ENCODE measurements at regions not wholly inside any gene's neighbourhood (a gene's known extent, or its start where the extent isn't known, plus 50 kb on each side); places are given as distances from the start of the nearest gene placed in this dataset.

DNA sequence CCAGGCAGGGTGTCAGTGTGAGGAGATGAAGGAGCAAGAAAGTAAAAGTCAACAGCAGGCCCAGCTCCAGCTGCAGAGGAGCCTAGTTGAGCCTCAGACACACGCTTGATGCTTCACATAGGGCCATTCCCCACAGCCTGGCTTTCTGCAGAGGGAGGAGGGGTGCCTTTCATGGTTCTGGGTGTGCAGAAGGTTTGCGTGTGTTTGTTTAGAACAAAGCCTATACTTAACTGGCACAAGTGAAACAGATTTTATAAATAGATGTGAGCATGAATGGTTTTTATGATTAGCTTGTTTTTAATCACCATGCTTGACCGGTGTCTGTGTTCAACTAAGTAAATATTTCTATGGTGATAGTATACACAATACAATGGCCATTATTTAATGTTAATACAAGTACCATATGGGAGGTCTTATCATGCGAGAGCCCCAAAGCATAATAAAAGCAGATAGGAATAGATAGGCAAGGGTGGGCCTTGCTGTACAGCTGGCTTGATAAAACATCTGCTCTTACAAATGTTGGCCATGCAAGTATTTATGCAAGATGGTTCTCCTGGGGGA, 290.2 kb downstream of the ETS1 start:
- peaks cover 0 to 13% of the 10 kb centered on the region in 2 experiments; a peak in 2 of 4 replicates for H3K4me1 ChIP-seq (ENCODE audit: control insufficient read depth in 1 of 2, insufficient read depth in 2 of 2, low read depth in 1 of 2, low read length in 1 of 2)
- TF ChIP-seq EP300 (IDR thresholded peaks at IDR 0.05; ENCODE audit: borderline replicate concordance in 1 of 2, low read depth in 1 of 2, low read length in 1 of 2): 0 out of 4 replicates have a peak, but pooled peaks of 1 of the 2 experiments have one; percentile 30
- TF ChIP-seq, protein P1, sequence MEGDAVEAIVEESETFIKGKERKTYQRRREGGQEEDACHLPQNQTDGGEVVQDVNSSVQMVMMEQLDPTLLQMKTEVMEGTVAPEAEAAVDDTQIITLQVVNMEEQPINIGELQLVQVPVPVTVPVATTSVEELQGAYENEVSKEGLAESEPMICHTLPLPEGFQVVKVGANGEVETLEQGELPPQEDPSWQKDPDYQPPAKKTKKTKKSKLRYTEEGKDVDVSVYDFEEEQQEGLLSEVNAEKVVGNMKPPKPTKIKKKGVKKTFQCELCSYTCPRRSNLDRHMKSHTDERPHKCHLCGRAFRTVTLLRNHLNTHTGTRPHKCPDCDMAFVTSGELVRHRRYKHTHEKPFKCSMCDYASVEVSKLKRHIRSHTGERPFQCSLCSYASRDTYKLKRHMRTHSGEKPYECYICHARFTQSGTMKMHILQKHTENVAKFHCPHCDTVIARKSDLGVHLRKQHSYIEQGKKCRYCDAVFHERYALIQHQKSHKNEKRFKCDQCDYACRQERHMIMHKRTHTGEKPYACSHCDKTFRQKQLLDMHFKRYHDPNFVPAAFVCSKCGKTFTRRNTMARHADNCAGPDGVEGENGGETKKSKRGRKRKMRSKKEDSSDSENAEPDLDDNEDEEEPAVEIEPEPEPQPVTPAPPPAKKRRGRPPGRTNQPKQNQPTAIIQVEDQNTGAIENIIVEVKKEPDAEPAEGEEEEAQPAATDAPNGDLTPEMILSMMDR (IDR thresholded peaks at IDR 0.05): no peak
- WGBS (ENCODE audit: low lambda C conversion rate): 81% methylated on average over 4 of the region's 4 CpGs
- H3K9me2 ChIP-seq: no peaks in the 10 kb centered on the region
- no peaks in the 10 kb centered on the region for H3K79me2 ChIP-seq (ENCODE audit: insufficient read depth)
- H3K27ac ChIP-seq (ENCODE audit: low read depth in 2 of 2, low read length in 1 of 2): no peak overlapping the region
- POLR2A ChIA-PET: no interaction called here
- H3K36me3 ChIP-seq (replicated peaks in 1 of 2; ENCODE audit: control insufficient read depth in 1 of 2, insufficient read depth in 2 of 2, low read length in 1 of 2): no peaks in the 10 kb centered on the region
- no peak overlapping the region for H3K4me3 ChIP-seq (ENCODE audit: low read depth in 2 of 2, low read length in 1 of 2)
- no peak overlapping the region for H2AFZ ChIP-seq (ENCODE audit: low read depth)
- H3K4me2 ChIP-seq: no peak overlapping the region
- H3K9me3 ChIP-seq: no peaks in the 10 kb centered on the region
- DNase-seq: no peak
- no peak overlapping the region for H3K9ac ChIP-seq
- H3K27me3 ChIP-seq (ENCODE audit: insufficient read depth): no peaks in the 10 kb centered on the region
- no peaks in the 10 kb centered on the region for H4K20me1 ChIP-seq (ENCODE audit: insufficient read depth)
- no peaks in the 10 kb centered on the region for H3F3A ChIP-seq (replicated peaks; ENCODE audit: insufficient read depth)
- CTCF ChIA-PET: interaction anchor here (0.7 to 3.3 kb wide), 4 partner anchors 26 to 335 kb away, joined by 3 to 11 read pairs (median 7); no protein-coding TSS in a partner anchor

DNA sequence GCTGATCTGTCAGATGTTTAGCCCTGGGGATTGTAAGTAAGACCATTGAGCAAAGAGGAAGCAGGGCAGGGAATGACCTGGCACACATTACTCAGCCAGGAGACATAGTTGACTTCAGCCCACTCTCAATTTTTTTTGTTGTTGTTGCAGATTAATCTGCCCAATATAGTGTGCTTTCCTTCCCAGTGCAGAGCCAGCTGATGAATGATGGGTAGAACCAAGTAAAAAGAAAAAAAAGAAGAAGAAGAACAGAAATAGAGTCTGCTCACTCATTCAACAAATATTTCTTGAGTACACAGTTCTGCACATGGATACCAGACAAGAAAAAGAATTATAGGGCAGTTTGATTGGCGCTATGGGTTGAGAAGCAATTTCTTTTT, 292.7 kb downstream of the ETS1 start:
- peaks cover 0 to 24% of the 10 kb centered on the region in 2 experiments; a peak in 2 of 4 replicates for H3K4me1 ChIP-seq (ENCODE audit: control insufficient read depth in 1 of 2, insufficient read depth in 2 of 2, low read depth in 1 of 2, low read length in 1 of 2)
- H3K4me2 ChIP-seq: peak overlapping the region; percentile 24; the same call in 1 of the 2 replicates
- DNase-seq: no peak
- peak overlapping the region in 1 of 2 experiments; percentile 53; a peak in 2 of 4 replicates for H3K27ac ChIP-seq (ENCODE audit: low read depth in 2 of 2, low read length in 1 of 2)
- H3F3A ChIP-seq (replicated peaks; ENCODE audit: insufficient read depth): no peaks in the 10 kb centered on the region
- no peaks in the 10 kb centered on the region for H3K36me3 ChIP-seq (replicated peaks in 1 of 2; ENCODE audit: control insufficient read depth in 1 of 2, insufficient read depth in 2 of 2, low read length in 1 of 2)
- H3K4me3 ChIP-seq (ENCODE audit: low read depth in 2 of 2, low read length in 1 of 2): no peak overlapping the region
- 96% methylated on average over 1 of the region's 1 CpG for WGBS (ENCODE audit: low lambda C conversion rate)
- no peaks in the 10 kb centered on the region for H3K9me3 ChIP-seq
- H3K9ac ChIP-seq: no peak overlapping the region
- ChIA-PET POLR2A (no interaction called here), CTCF (interaction anchor here (1.2 to 2.2 kb wide), 2 partner anchors 334 to 338 kb away, joined by 4 to 9 read pairs; no protein-coding TSS in a partner anchor)
- no peaks in the 10 kb centered on the region for H3K9me2 ChIP-seq
- H3K27me3 ChIP-seq (ENCODE audit: insufficient read depth): no peaks in the 10 kb centered on the region
- no peak overlapping the region for H2AFZ ChIP-seq (ENCODE audit: low read depth)
- H4K20me1 ChIP-seq (ENCODE audit: insufficient read depth): no peaks in the 10 kb centered on the region
- H3K79me2 ChIP-seq (ENCODE audit: insufficient read depth): no peaks in the 10 kb centered on the region
- TF ChIP-seq PBX3 (IDR thresholded peaks at IDR 0.05) (peak; percentile 42; the same call in 1 of the 2 replicates), IRF3 (IDR thresholded peaks at IDR 0.05; ENCODE audit: low read depth, low read length) (no peak), FOXJ3 (CRISPR knock-in tag; IDR thresholded peaks at IDR 0.05) (no peak)

Measured in SK-N-SH (cell line).